GM12872 (cell line): ENCODE measurements at regions not wholly inside any gene's neighbourhood (a gene's known extent, or its start where the extent isn't known, plus 50 kb on each side); places are given as distances from the start of the nearest gene placed in this dataset.

Source experiments
- TF ChIP-seq, protein P1 (sequence below): IDR thresholded peaks from 3 replicates; pipeline ENCODE4 v1.5.1; 2011; ENCODE audit warnings: low read depth, mild to moderate bottlenecking, low read length, moderate library complexity; ENCODE audit not compliant: insufficient read depth

DNA sequence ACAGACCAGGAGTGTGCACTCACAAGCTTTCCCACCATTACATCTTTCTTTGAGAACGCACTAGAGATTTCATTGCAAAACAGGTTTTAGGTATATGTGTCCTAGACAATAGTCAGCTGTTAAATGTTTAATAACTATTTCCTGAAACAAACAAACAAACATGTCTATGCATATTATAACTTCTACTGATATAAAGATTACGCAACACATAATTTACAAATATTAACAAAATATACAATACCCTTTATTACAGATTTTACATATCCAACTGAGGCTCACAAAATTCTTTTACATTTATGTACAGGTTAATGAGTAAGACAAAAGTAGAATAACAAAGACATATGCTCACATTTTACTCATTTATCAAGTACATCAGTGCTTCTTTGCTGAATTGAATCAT, 1554.0 kb upstream of the PCDH10 start:
- TF ChIP-seq, protein P1, sequence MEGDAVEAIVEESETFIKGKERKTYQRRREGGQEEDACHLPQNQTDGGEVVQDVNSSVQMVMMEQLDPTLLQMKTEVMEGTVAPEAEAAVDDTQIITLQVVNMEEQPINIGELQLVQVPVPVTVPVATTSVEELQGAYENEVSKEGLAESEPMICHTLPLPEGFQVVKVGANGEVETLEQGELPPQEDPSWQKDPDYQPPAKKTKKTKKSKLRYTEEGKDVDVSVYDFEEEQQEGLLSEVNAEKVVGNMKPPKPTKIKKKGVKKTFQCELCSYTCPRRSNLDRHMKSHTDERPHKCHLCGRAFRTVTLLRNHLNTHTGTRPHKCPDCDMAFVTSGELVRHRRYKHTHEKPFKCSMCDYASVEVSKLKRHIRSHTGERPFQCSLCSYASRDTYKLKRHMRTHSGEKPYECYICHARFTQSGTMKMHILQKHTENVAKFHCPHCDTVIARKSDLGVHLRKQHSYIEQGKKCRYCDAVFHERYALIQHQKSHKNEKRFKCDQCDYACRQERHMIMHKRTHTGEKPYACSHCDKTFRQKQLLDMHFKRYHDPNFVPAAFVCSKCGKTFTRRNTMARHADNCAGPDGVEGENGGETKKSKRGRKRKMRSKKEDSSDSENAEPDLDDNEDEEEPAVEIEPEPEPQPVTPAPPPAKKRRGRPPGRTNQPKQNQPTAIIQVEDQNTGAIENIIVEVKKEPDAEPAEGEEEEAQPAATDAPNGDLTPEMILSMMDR = no peak

DNA sequence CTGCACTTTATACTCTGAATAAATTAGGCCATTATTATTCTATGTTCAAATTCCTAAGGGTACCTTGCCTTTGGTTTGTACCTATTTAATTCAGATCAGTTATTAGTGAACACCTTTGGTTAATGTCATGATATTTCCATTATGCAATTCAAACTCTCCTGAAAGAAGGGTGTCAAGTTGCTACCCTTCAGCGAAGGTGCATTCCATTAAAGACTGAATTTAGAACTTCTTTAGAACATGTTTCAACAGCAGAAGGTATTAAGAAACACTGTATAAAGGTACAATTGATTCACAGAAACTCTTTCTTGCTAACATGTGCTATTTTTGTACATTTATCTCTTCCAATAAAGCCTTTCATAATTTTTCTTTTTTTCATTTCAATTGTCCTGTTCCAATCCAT, 1545.4 kb upstream of the PCDH10 start:
- TF ChIP-seq, protein P1 = no peak

DNA sequence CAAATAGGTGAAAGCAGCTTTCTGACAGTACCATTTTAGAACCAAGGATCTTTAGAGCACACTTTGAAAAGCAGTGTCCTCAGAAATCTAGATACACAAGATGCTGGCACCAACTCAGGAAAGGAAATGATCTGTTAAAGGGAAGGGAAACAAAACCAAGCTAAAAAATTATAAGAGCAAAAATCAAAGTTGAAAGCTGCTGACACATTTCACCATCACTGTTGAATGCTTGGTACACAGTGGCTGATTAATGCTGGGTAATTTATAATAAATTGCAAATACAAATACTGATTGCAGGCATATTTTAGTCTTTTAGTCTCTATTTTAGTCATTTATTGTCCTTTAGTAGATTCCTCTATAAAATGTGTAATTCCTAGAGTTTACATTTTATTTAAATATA, 1540.1 kb upstream of the PCDH10 start:
- TF ChIP-seq, protein P1 = no peak

DNA sequence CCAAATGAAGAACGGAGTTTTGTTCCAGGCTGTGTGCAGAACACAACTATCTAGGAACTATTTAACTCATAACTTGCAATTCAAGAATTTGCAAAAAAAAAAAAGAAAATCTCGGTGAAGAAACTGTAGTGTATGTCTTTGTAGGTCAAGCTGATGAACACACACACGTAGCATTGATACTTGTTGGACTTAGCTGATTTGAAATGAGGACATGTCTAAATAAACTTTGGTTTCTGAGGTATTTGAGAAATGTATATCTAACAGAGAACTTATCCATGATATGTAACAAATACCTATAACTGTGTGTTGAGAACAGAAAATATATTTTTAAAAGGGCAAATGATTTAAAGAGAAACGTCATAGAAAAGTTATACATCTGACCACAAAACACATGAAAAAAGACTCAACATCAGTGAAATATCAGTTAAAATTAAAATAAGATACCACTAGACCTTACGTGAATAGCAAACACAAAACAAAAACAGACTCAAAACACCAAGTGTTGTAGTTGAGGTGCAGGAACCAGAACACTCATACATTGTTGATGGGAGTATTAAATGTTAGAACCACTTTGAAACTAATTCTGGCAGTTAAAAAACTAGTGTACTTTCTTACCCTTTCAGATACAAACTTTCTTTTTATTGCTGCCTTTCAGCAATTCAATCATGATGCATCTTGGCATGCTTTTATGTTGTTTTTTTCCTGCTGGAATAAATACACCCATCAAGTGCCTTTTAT, 1535.8 kb upstream of the PCDH10 start:
- TF ChIP-seq, protein P1 = no peak

DNA sequence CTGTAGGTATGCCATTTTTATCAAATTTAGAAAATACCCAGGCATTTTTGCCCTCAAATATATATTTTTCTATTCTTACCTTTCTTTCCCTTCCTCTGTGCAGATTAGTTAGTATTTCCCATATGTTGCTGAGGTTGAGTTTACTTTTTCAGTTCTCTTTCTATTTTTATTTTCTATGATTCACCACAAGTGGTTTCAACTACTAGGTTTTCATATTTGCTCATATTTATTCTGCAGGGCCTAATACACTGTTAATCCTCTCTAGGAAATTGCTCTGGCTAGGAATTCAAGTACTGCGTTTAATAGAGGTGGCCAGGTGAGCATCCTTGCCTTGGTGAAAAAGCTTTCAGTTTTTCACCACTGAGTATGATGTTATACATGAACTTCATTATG, 1535.3 kb upstream of the PCDH10 start:
- TF ChIP-seq, protein P1 = no peak

DNA sequence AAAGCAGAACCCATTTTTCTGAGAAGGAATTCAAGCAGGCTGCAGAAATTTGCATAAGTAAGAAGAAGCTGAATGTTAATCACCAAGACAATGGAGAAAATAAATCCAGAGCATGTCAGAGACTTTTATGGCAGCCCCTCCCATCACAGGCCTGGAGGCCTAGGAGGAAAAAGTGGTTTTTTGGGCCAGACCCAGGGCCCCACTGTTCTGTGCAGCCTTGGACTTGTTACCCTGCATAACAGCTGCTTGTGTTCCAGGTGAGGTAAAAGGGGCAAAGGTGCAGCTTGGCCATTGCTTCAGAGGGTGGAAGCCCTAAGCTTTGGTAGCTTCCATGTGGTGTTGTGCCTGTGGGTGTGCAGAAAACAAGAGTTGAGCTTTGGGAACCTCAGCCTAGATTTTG, 1516.2 kb upstream of the PCDH10 start:
- TF ChIP-seq, protein P1 = no peak

DNA sequence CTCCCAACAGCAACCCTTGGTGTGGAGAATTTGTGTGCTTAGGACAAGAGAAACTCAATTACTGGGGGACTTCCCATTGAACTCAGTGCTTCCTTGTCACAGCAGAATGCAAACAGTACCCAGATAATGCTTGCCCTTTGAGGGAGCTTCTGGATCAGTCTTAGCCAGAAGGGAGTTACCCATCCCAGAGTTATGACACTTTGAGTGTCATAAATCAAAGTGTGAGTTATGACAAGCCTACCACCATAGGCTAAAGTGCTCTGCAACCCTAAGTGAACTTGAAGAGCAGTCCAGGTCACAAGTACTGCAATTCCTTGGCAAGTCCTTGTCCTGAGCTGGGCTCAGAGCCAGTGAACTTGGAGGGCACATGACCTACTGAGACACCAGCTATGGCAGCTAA, 1513.9 kb upstream of the PCDH10 start:
- TF ChIP-seq, protein P1 = no peak

DNA sequence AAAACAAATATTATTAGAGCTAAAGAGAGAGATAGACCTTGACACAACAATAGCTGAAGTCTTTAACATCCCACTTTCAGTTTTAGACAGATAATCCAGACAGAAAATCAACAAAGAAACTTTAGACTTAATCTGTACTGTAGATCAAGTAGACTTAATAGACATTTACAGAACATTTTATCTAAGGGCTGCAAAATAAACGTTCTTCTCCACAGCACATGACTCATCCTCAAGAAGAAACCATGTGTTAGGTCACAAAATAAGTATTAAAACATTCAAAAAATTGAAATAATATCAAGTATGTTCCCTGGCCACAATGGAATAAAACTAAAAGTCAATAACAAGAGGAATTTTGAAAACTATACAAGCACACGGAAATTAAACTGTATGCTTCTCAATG, 1510.3 kb upstream of the PCDH10 start:
- TF ChIP-seq, protein P1 = no peak
